Endothelial cell of umbilical vein (primary cell): ENCODE measurements at regions not wholly inside any gene's neighbourhood (a gene's known extent, or its start where the extent isn't known, plus 50 kb on each side); places are given as distances from the start of the nearest gene placed in this dataset.

Source experiments
- BruUV-seq: library from RNA; stranded (reverse); fragments of 400-500 nt; replicated peaks from 2 replicates; lab custom pipeline; 2021; lab: Mats Ljungman, UMichigan
- CTCF ChIA-PET: fragments of 300-600, 350-600 bp; sonication (Branson Sonifier 250); formaldehyde crosslinking; loops from one replicate; lab custom pipeline; 2021; ENCODE audit warnings: antibody characterized with exemption, inconsistent platforms; lab: Charles Lee
- POLR2A ChIA-PET: fragments of 300-600, 350-600 bp; sonication (Branson Sonifier 250); formaldehyde crosslinking; loops from one replicate; lab custom pipeline; 2021; ENCODE audit warnings: antibody characterized with exemption, inconsistent platforms; lab: Charles Lee
- DNase-seq: peaks from one replicate; pipeline ENCODE4 v3.0.0-alpha.2; 2011; ENCODE audit warnings: low read depth, low spot score
- FAIRE-seq: peaks from 2 replicates; lab custom pipeline; 2011; peaks lifted over from hg19 to GRCh38; lab: Jason Lieb, UNC
- H2AFZ ChIP-seq: 2 replicates; pipeline ENCODE4 v1.6.0; 2012; ENCODE audit warnings: low read depth, low read length, control low read depth, inconsistent platforms
- H3K27ac ChIP-seq: 2 replicates; pipeline ENCODE4 v1.5.1; 2011; ENCODE audit warnings: low read depth, mild to moderate bottlenecking, control low read depth, low read length, moderate library complexity; ENCODE audit not compliant: insufficient read depth
- H3K27me3 ChIP-seq, 2 experiments: 2 replicates each; pipeline versions ENCODE4 v1.6.0 to v1.6.1; 2011; ENCODE audit warnings: low read length in 2 of 2, mixed read lengths in 1 of 2; ENCODE audit not compliant: control insufficient read depth in 2 of 2, insufficient read depth in 2 of 2
- H3K36me3 ChIP-seq, 2 experiments: 2 replicates in 1 of 2; 3 replicates in 1 of 2; pipeline ENCODE4 v1.5.1; 2011; ENCODE audit warnings: low read length in 2 of 2, mild to moderate bottlenecking in 1 of 2, moderate library complexity in 1 of 2; ENCODE audit not compliant: control insufficient read depth in 2 of 2, insufficient read depth in 2 of 2; ENCODE audit errors: extremely low read depth in 1 of 2
- H3K4me1 ChIP-seq: 3 replicates; pipeline ENCODE4 v1.5.1; 2011; ENCODE audit warnings: mild to moderate bottlenecking, low read length; ENCODE audit not compliant: control insufficient read depth, insufficient read depth; ENCODE audit errors: extremely low read depth
- H3K4me2 ChIP-seq: 2 replicates; pipeline ENCODE4 v1.6.1; 2011; ENCODE audit warnings: low read length, control low read depth, mixed read lengths; ENCODE audit not compliant: insufficient read depth
- H3K4me3 ChIP-seq, 3 experiments: fragments of 200-600 bp in 1 of 3; sonication (generic), shearing (Covaris generic) in 1 of 3; replicated peaks in 1 of 3; 2 replicates each; pipeline ENCODE4 v1.5.1; 2011 to 2016; ENCODE audit warnings: control low read depth in 3 of 3, low read length in 3 of 3, mild to moderate bottlenecking in 2 of 3, inconsistent platforms in 1 of 3, low read depth in 1 of 3, moderate library complexity in 1 of 3; ENCODE audit not compliant: insufficient read depth in 1 of 3
- H3K79me2 ChIP-seq: 2 replicates; pipeline ENCODE4 v1.6.0; 2012; ENCODE audit warnings: low read length, inconsistent platforms; ENCODE audit not compliant: control insufficient read depth, insufficient read depth
- H3K9ac ChIP-seq: replicated peaks from 2 replicates; pipeline ENCODE3; 2011; ENCODE audit warnings: low read length, control low read depth; ENCODE audit not compliant: insufficient read depth; ENCODE audit errors: extremely low read depth
- H3K9me1 ChIP-seq: replicated peaks from 3 replicates; pipeline ENCODE4 v1.6.0; 2011; ENCODE audit warnings: mild to moderate bottlenecking, low read length; ENCODE audit not compliant: control insufficient read depth, insufficient read depth; ENCODE audit errors: extremely low read depth
- H3K9me3 ChIP-seq: replicated peaks from 2 replicates; pipeline ENCODE4 v1.5.1; 2012; ENCODE audit warnings: low read length, inconsistent platforms; ENCODE audit not compliant: control insufficient read depth, insufficient read depth
- H4K20me1 ChIP-seq: replicated peaks from 2 replicates; pipeline ENCODE3; 2011; ENCODE audit warnings: mild to moderate bottlenecking, low read length; ENCODE audit not compliant: control insufficient read depth, insufficient read depth; ENCODE audit errors: extremely low read depth
- EZH2 ChIP-seq: IDR thresholded peaks from 2 replicates; pipeline ENCODE4 v1.6.1; 2012; ENCODE audit warnings: borderline replicate concordance, low read depth, mild to moderate bottlenecking, moderate library complexity, low read length, inconsistent platforms; ENCODE audit not compliant: severe bottlenecking
- FOS ChIP-seq: IDR thresholded peaks from 2 replicates; pipeline ENCODE4 v1.6.1; 2011; ENCODE audit warnings: mild to moderate bottlenecking, low read length, moderate library complexity, borderline replicate concordance; ENCODE audit not compliant: insufficient read depth
- GATA2 ChIP-seq: IDR thresholded peaks from 2 replicates; pipeline ENCODE4 v1.7.0; 2011; ENCODE audit warnings: low read depth, mild to moderate bottlenecking, moderate library complexity, mixed read lengths, low read length; ENCODE audit not compliant: insufficient read length, insufficient read depth
- JUN ChIP-seq: IDR thresholded peaks from 2 replicates; pipeline ENCODE4 v1.6.1; 2011; ENCODE audit warnings: borderline replicate concordance, low read depth; ENCODE audit not compliant: insufficient read length, insufficient read depth
- MYC ChIP-seq: IDR thresholded peaks from one replicate; pipeline ENCODE4 v1.6.1; 2011; ENCODE audit warnings: mild to moderate bottlenecking, low read depth, low read length
- POLR2A ChIP-seq: IDR thresholded peaks from 2 replicates; pipeline ENCODE4 v1.6.1; 2012; ENCODE audit warnings: low read depth, mild to moderate bottlenecking, control low read depth, low read length
- POLR2AphosphoS5 ChIP-seq: IDR thresholded peaks from 2 replicates; pipeline ENCODE4 v1.6.1; 2012; ENCODE audit warnings: low read depth, mild to moderate bottlenecking, control low read depth, low read length, moderate library complexity; ENCODE audit not compliant: insufficient read depth
- dilution Hi-C: fragments of 300-500 bp; cut with MboI; formaldehyde crosslinking; loops from one replicate; pipeline ENCODE4 v1.15.0; 2019; ENCODE audit warnings: low sequenced_read_pairs; ENCODE audit not compliant: extremely low pct_ligation_motif_present
- intact Hi-C: fragments of 100-400 bp; cut with micrococcal nuclease; formaldehyde crosslinking; loops from one replicate; pipeline ENCODE4 v1.10.0; 2022
- TF ChIP-seq, protein P1 (sequence below): IDR thresholded peaks from 2 replicates; pipeline ENCODE4 v1.6.1; 2011; ENCODE audit not compliant: insufficient read depth, insufficient read length
- TF ChIP-seq, protein P2 (sequence below), 2 donors: IDR thresholded peaks; 1 replicate in 1 of 2; 2 replicates in 1 of 2; pipeline ENCODE4 v1.5.1; 2011; ENCODE audit warnings: low read length in 2 of 2, mild to moderate bottlenecking in 2 of 2, moderate library complexity in 2 of 2, control low read depth in 1 of 2, inconsistent platforms in 1 of 2, low read depth in 1 of 2; ENCODE audit not compliant: insufficient read depth in 1 of 2; ENCODE audit errors: extremely low read depth in 1 of 2

DNA sequence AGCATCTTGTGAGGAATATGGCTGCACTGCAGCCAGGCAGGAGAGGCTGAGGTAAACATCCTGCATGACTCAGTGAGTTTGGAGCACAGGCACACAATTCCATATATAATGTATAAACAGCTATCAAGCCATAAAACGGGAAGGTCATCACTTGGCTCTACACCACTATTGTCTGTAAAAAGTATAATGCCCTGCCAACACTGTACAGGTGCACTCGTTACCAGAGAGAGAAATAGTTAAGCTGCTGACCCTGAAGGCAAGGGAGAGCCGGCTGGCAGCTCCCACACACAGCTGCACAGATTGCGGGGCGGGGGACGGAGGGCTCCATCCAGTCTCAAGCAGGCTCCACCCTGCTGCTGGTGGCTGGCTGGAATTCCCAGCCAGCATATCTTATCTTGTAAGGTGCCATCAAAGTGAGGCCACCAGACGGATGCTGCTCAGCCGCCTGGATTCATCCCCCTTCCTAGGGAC, 668.1 kb downstream of the SLITRK5 start:
- no TSS peak for BruUV-seq
- Histone ChIP-seq H4K20me1 (no peaks in the 10 kb centered on the region), H2AFZ (no peak overlapping the region), H3K4me2 (no peak overlapping the region), H3K9me3 (peaks cover 3% of the 10 kb centered on the region), H3K36me3 (no peaks in the 10 kb centered on the region), H3K27me3 (no peaks in the 10 kb centered on the region), H3K4me3 (no peak overlapping the region), H3K9me1 (no peaks in the 10 kb centered on the region), H3K9ac (no peak overlapping the region), H3K4me1 (no peaks in the 10 kb centered on the region), H3K79me2 (no peaks in the 10 kb centered on the region), H3K27ac (no peak overlapping the region)
- intact Hi-C loops (no loop called here), dilution Hi-C loops (no loop called here)
- POLR2A ChIA-PET, result no interaction called here
- TF ChIP-seq, protein P1, sequence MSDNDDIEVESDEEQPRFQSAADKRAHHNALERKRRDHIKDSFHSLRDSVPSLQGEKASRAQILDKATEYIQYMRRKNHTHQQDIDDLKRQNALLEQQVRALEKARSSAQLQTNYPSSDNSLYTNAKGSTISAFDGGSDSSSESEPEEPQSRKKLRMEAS, result no peak
- TF ChIP-seq FOS (no peak), MYC (no peak), GATA2 (no peak), POLR2A (no peak), EZH2 (no peak), JUN (no peak), POLR2AphosphoS5 (no peak)
- TF ChIP-seq, protein P2, sequence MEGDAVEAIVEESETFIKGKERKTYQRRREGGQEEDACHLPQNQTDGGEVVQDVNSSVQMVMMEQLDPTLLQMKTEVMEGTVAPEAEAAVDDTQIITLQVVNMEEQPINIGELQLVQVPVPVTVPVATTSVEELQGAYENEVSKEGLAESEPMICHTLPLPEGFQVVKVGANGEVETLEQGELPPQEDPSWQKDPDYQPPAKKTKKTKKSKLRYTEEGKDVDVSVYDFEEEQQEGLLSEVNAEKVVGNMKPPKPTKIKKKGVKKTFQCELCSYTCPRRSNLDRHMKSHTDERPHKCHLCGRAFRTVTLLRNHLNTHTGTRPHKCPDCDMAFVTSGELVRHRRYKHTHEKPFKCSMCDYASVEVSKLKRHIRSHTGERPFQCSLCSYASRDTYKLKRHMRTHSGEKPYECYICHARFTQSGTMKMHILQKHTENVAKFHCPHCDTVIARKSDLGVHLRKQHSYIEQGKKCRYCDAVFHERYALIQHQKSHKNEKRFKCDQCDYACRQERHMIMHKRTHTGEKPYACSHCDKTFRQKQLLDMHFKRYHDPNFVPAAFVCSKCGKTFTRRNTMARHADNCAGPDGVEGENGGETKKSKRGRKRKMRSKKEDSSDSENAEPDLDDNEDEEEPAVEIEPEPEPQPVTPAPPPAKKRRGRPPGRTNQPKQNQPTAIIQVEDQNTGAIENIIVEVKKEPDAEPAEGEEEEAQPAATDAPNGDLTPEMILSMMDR (IDR thresholded peaks at IDR 0.05; ENCODE audit: extremely low read depth in 1 of 2, insufficient read depth in 1 of 2, low read depth in 1 of 2, low read length in 2 of 2), result no peak
- CTCF ChIA-PET, result no interaction called here
- FAIRE-seq, result no peak
- DNase-seq, result no peak
